Liver (tissue), 8 donors: ENCODE measurements at regions not wholly inside any gene's neighbourhood (a gene's known extent, or its start where the extent isn't known, plus 50 kb on each side); places are given as distances from the start of the nearest gene placed in this dataset.

ENCODE experiments used
- DNase-seq: peaks from one replicate; pipeline ENCODE4 v3.0.0-alpha.2; 2017; ENCODE audit warnings: low spot score
- H3K27ac ChIP-seq, 2 donors: one replicate each; pipeline ENCODE4 v1.7.0; 2013; ENCODE audit warnings: inconsistent platforms in 2 of 2, low read length in 2 of 2, control low read depth in 1 of 2, low read depth in 1 of 2, mild to moderate bottlenecking in 1 of 2
- H3K27me3 ChIP-seq, 4 donors: one replicate each; pipeline versions ENCODE4 v1.6.1 to v1.7.0; 2013; ENCODE audit warnings: low read length in 3 of 4, inconsistent platforms in 1 of 4, mild to moderate bottlenecking in 1 of 4, moderate library complexity in 1 of 4; ENCODE audit not compliant: control insufficient read depth in 4 of 4, insufficient read depth in 4 of 4
- H3K36me3 ChIP-seq, 4 donors: one replicate each; pipeline versions ENCODE4 v1.6.1 to v1.7.0; 2013; ENCODE audit warnings: low read length in 3 of 4, mild to moderate bottlenecking in 3 of 4, low read depth in 1 of 4, moderate library complexity in 1 of 4; ENCODE audit not compliant: control insufficient read depth in 4 of 4, insufficient read depth in 3 of 4
- H3K4me1 ChIP-seq, 4 donors: one replicate each; pipeline versions ENCODE4 v1.6.1 to v1.7.0; 2013; ENCODE audit warnings: low read length in 3 of 4, mild to moderate bottlenecking in 3 of 4, moderate library complexity in 1 of 4; ENCODE audit not compliant: control insufficient read depth in 4 of 4, insufficient read depth in 4 of 4
- H3K4me3 ChIP-seq, 3 donors: one replicate each; pipeline versions ENCODE4 v1.6.1 to v1.7.0; 2013; ENCODE audit warnings: low read length in 3 of 3, control low read depth in 1 of 3, low read depth in 1 of 3, mild to moderate bottlenecking in 1 of 3
- H3K9ac ChIP-seq, 2 donors: one replicate each; pipeline ENCODE4 v1.7.0; 2013; ENCODE audit warnings: low read length in 2 of 2, mild to moderate bottlenecking in 2 of 2, moderate library complexity in 2 of 2, control low read depth in 1 of 2, low read depth in 1 of 2
- H3K9me3 ChIP-seq, 4 donors: one replicate each; pipeline versions ENCODE4 v1.6.1 to v1.7.0; 2013; ENCODE audit warnings: low read length in 3 of 4; ENCODE audit not compliant: control insufficient read depth in 4 of 4
- CTCF ChIP-seq: fragments of 150-350 bp; IDR thresholded peaks from 2 replicates; pipeline ENCODE4 v1.5.1; 2017; ENCODE audit warnings: improper control_type of control experiment, low read depth, low read length; ENCODE audit not compliant: missing input control
- FOXA1 ChIP-seq: IDR thresholded peaks from 2 replicates; pipeline ENCODE4 v1.6.1; 2016; ENCODE audit warnings: antibody characterized with exemption
- FOXA2 ChIP-seq: IDR thresholded peaks from 2 replicates; pipeline ENCODE4 v1.6.1; 2016; ENCODE audit warnings: antibody characterized with exemption
- GABPA ChIP-seq, 2 donors: IDR thresholded peaks in 1 of 2; conservative IDR thresholded peaks in 1 of 2; 2 replicates each; pipeline ENCODE4 v1.6.1; 2016; ENCODE audit warnings: antibody characterized with exemption in 2 of 2, mild to moderate bottlenecking in 1 of 2, moderate library complexity in 1 of 2
- HNF4A ChIP-seq, 2 donors: conservative IDR thresholded peaks; 2 replicates each; pipeline ENCODE4 v1.6.1; 2016; ENCODE audit warnings: antibody characterized with exemption in 2 of 2, mild to moderate bottlenecking in 2 of 2
- HNF4G ChIP-seq: IDR thresholded peaks from 2 replicates; pipeline ENCODE4 v1.6.1; 2016; ENCODE audit warnings: antibody characterized with exemption
- JUND ChIP-seq, 2 donors: IDR thresholded peaks; 2 replicates each; pipeline ENCODE4 v1.6.1; 2016; ENCODE audit warnings: antibody characterized with exemption in 2 of 2
- MAX ChIP-seq: IDR thresholded peaks from 2 replicates; pipeline ENCODE4 v1.6.1; 2016; ENCODE audit warnings: antibody characterized with exemption
- NR2F2 ChIP-seq: IDR thresholded peaks from 2 replicates; pipeline ENCODE4 v1.6.1; 2016; ENCODE audit warnings: antibody characterized with exemption
- RAD21 ChIP-seq, 2 donors: IDR thresholded peaks; 2 replicates each; pipeline ENCODE4 v1.6.1; 2016; ENCODE audit warnings: antibody characterized with exemption in 2 of 2, mild to moderate bottlenecking in 2 of 2
- RXRA ChIP-seq, 2 donors: IDR thresholded peaks; 2 replicates each; pipeline ENCODE4 v1.6.1; 2017 to 2018; ENCODE audit warnings: antibody characterized with exemption in 2 of 2, mild to moderate bottlenecking in 1 of 2
- SP1 ChIP-seq: IDR thresholded peaks from 2 replicates; pipeline ENCODE4 v1.6.1; 2018; ENCODE audit warnings: antibody characterized with exemption, mild to moderate bottlenecking
- TAF1 ChIP-seq: conservative IDR thresholded peaks from 2 replicates; pipeline ENCODE4 v1.6.1; 2016; ENCODE audit warnings: antibody characterized with exemption, mild to moderate bottlenecking
- YY1 ChIP-seq: IDR thresholded peaks from 2 replicates; pipeline ENCODE4 v1.6.1; 2016; ENCODE audit warnings: antibody characterized with exemption, mild to moderate bottlenecking
- ZBTB33 ChIP-seq: IDR thresholded peaks from 2 replicates; pipeline ENCODE4 v1.6.1; 2016; ENCODE audit warnings: antibody characterized with exemption
- WGBS: extraction: QIAGEN DNeasy Blood & Tissue Kit; methylation state at CpG from one replicate; pipeline ENCODE4 v1.1.7; 2013; 5-methylcytosine and 5-hydroxymethylcytosine counted together
- TF ChIP-seq, protein P1 (sequence below): IDR thresholded peaks from 2 replicates; pipeline ENCODE4 v1.6.1; 2016; ENCODE audit warnings: antibody characterized with exemption, mild to moderate bottlenecking
- donor health status: healthy.
- donor health status: healthy.
- donor health status: healthy.
- donor health status: healthy.
- donor health status: healthy.

GRCh38 chr1:62385923-62386322 lies 50.9 kb upstream of the USP1 start:
- DNase-seq, result no peak
- peaks cover 10 to 20% (median 13%) of the 10 kb centered on the region in 4 donors for H3K4me1 ChIP-seq
- no peak overlapping the region for H3K9ac ChIP-seq
- TF ChIP-seq, protein P1, sequence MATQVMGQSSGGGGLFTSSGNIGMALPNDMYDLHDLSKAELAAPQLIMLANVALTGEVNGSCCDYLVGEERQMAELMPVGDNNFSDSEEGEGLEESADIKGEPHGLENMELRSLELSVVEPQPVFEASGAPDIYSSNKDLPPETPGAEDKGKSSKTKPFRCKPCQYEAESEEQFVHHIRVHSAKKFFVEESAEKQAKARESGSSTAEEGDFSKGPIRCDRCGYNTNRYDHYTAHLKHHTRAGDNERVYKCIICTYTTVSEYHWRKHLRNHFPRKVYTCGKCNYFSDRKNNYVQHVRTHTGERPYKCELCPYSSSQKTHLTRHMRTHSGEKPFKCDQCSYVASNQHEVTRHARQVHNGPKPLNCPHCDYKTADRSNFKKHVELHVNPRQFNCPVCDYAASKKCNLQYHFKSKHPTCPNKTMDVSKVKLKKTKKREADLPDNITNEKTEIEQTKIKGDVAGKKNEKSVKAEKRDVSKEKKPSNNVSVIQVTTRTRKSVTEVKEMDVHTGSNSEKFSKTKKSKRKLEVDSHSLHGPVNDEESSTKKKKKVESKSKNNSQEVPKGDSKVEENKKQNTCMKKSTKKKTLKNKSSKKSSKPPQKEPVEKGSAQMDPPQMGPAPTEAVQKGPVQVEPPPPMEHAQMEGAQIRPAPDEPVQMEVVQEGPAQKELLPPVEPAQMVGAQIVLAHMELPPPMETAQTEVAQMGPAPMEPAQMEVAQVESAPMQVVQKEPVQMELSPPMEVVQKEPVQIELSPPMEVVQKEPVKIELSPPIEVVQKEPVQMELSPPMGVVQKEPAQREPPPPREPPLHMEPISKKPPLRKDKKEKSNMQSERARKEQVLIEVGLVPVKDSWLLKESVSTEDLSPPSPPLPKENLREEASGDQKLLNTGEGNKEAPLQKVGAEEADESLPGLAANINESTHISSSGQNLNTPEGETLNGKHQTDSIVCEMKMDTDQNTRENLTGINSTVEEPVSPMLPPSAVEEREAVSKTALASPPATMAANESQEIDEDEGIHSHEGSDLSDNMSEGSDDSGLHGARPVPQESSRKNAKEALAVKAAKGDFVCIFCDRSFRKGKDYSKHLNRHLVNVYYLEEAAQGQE, result no peak
- no peak for TF ChIP-seq YY1
- no peak for TF ChIP-seq HNF4G
- TF ChIP-seq ZBTB33, result no peak
- no peak for TF ChIP-seq HNF4A (conservative IDR thresholded peaks at IDR 0.05)
- no peak for TF ChIP-seq GABPA (IDR thresholded peaks at IDR 0.05 in 1 of 2, conservative IDR thresholded peaks at IDR 0.05 in 1 of 2)
- no peak for TF ChIP-seq TAF1
- no peak for TF ChIP-seq SP1
- no peak for TF ChIP-seq JUND (IDR thresholded peaks at IDR 0.05)
- TF ChIP-seq CTCF, result no peak
- no peak for TF ChIP-seq RAD21 (IDR thresholded peaks at IDR 0.05)
- no peak for TF ChIP-seq NR2F2
- no peak for TF ChIP-seq FOXA2
- no peak for TF ChIP-seq MAX
- no peak overlapping the region for H3K4me3 ChIP-seq
- H3K9me3 ChIP-seq, result no peaks in the 10 kb centered on the region
- H3K27me3 ChIP-seq, result no peaks in the 10 kb centered on the region
- 84% methylated on average over 5 of the region's 5 CpGs for WGBS
- H3K36me3 ChIP-seq, result no peaks in the 10 kb centered on the region
- H3K27ac ChIP-seq, result peak overlapping the region in 1 of 2 donors; percentile 42

DNA sequence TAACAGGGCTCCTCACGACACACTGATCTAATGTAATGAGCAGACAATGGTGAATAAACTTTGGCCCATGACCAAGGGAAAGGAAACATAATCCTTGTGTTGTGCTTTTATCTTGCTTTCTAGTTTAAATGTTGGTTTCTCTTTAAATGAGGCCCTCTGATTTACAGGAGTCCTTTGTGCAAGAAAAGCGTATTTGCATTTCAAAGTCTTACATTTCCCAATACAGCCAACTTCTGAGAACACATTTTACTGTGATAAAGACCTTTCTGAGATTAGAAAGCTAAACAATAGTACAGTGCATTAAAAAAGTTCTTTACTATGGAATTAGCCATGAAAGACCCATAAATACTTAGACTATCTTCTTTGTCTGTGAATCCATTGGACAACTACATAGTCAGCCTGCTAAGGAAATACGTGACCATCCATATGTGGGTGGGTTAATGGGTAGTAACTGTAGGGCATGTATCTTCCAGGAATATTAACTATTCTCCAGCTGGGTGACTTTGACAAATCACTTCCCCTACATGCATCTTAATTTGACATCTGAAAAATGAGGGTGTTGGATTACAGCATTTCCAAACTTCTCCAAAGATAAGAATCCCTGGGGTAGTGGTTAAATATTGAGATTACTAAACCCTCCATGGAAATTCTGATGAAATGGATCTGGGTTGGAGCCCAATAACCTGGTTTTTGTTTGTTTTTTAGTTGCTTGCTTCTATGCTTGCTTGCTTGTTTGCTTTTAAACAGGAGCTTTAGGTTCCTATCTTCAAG lies 50.3 kb upstream of the USP1 start:
- Histone ChIP-seq H3K36me3 (no peaks in the 10 kb centered on the region), H3K9ac (no peak overlapping the region), H3K4me1 (peaks cover 10 to 20% (median 13%) of the 10 kb centered on the region in 4 donors), H3K4me3 (no peak overlapping the region), H3K27me3 (no peaks in the 10 kb centered on the region), H3K9me3 (no peaks in the 10 kb centered on the region), H3K27ac (peak overlapping the region in 1 of 2 donors; percentile 42)
- WGBS, result 26% methylated on average over 3 of the region's 3 CpGs
- DNase-seq, result no peak
- TF ChIP-seq YY1 (peak; percentile 28), JUND (IDR thresholded peaks at IDR 0.05) (peak; percentile 24 to 49), GABPA (IDR thresholded peaks at IDR 0.05 in 1 of 2, conservative IDR thresholded peaks at IDR 0.05 in 1 of 2) (no peak), SP1 (peak; percentile 46), RXRA (IDR thresholded peaks at IDR 0.05) (peak in 1 of 2 donors; percentile 36), TAF1 (no peak), CTCF (no peak), HNF4A (conservative IDR thresholded peaks at IDR 0.05) (peak; percentile 76 to 77), FOXA1 (no peak), NR2F2 (no peak), HNF4G (peak; percentile 37)
- TF ChIP-seq, protein P1, result no peak
